OCI-LY1 (cell line): ENCODE measurements at regions not wholly inside any gene's neighbourhood (a gene's known extent, or its start where the extent isn't known, plus 50 kb on each side); places are given as distances from the start of the nearest gene placed in this dataset.

Source experiments
- EZH2 ChIP-seq: fragments of 200-600 bp; sonication (generic), shearing (Covaris generic); IDR thresholded peaks from 2 replicates; pipeline ENCODE4 v1.8.0; 2017; ENCODE audit warnings: borderline replicate concordance, mixed run types, mild to moderate bottlenecking, antibody characterized with exemption, low read length, moderate library complexity, mixed read lengths
- TF ChIP-seq, protein P1 (sequence below): fragments of 200-600 bp; sonication (generic), shearing (Covaris generic); IDR thresholded peaks from 2 replicates; pipeline ENCODE4 v1.5.1; 2017; ENCODE audit warnings: mild to moderate bottlenecking, antibody characterized with exemption, low read length, moderate library complexity, mixed read lengths

DNA sequence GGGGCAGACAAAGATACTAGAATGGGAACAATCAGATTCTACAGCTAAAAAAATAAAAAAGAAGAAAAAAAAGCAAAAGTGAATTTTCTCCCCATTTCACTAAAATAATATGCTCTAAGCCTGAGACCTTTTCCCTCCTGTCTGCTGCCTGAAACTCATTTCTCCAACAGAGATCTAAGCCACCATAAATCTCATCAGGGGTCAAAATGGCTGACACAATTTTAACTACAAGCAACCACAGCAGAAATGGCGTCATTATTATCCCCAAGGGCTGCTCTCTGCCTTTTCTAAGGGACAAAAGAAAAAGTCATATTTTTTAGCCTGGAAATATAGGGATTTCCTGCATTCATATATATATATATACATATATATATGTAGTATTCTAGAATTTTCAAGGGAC is 183.7 kb upstream of the CAMK1G start:
- TF ChIP-seq, protein P1, sequence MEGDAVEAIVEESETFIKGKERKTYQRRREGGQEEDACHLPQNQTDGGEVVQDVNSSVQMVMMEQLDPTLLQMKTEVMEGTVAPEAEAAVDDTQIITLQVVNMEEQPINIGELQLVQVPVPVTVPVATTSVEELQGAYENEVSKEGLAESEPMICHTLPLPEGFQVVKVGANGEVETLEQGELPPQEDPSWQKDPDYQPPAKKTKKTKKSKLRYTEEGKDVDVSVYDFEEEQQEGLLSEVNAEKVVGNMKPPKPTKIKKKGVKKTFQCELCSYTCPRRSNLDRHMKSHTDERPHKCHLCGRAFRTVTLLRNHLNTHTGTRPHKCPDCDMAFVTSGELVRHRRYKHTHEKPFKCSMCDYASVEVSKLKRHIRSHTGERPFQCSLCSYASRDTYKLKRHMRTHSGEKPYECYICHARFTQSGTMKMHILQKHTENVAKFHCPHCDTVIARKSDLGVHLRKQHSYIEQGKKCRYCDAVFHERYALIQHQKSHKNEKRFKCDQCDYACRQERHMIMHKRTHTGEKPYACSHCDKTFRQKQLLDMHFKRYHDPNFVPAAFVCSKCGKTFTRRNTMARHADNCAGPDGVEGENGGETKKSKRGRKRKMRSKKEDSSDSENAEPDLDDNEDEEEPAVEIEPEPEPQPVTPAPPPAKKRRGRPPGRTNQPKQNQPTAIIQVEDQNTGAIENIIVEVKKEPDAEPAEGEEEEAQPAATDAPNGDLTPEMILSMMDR: no peak
- no peak for TF ChIP-seq EZH2
